Ishikawa (cell line): ENCODE measurements at regions not wholly inside any gene's neighbourhood (a gene's known extent, or its start where the extent isn't known, plus 50 kb on each side); places are given as distances from the start of the nearest gene placed in this dataset.

Source experiments
- CEBPB ChIP-seq: IDR thresholded peaks from 2 replicates; pipeline ENCODE4 v1.6.1; 2012
- CREB1 ChIP-seq: IDR thresholded peaks from 2 replicates; pipeline ENCODE4 v1.6.1; 2012; ENCODE audit warnings: low read depth
- EP300 ChIP-seq: IDR thresholded peaks from 2 replicates; pipeline ENCODE4 v1.6.1; 2012; ENCODE audit warnings: borderline replicate concordance
- NFIC ChIP-seq: IDR thresholded peaks from 2 replicates; pipeline ENCODE4 v1.6.1; 2012
- TAF1 ChIP-seq: IDR thresholded peaks from 2 replicates; pipeline ENCODE4 v1.6.1; 2012; ENCODE audit warnings: low read depth, mild to moderate bottlenecking
- TCF12 ChIP-seq: IDR thresholded peaks from 2 replicates; pipeline ENCODE4 v1.6.1; 2012; ENCODE audit warnings: low read depth
- ZBTB7A ChIP-seq: IDR thresholded peaks from 2 replicates; pipeline ENCODE4 v1.6.1; 2012; ENCODE audit warnings: low read depth
- TF ChIP-seq, protein P1 (sequence below): IDR thresholded peaks from 2 replicates; pipeline ENCODE4 v1.6.1; 2012
- TF ChIP-seq, protein P2 (sequence below): IDR thresholded peaks from 2 replicates; pipeline ENCODE4 v1.6.1; 2012

- TF ChIP-seq CEBPB, result no peak
- TF ChIP-seq ZBTB7A, result no peak
- TF ChIP-seq NFIC, result no peak
- no peak for TF ChIP-seq CREB1
- TF ChIP-seq TCF12, result no peak
- TF ChIP-seq, protein P1, sequence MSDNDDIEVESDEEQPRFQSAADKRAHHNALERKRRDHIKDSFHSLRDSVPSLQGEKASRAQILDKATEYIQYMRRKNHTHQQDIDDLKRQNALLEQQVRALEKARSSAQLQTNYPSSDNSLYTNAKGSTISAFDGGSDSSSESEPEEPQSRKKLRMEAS, result no peak
- no peak for TF ChIP-seq EP300
- no peak for TF ChIP-seq TAF1
- TF ChIP-seq, protein P2, sequence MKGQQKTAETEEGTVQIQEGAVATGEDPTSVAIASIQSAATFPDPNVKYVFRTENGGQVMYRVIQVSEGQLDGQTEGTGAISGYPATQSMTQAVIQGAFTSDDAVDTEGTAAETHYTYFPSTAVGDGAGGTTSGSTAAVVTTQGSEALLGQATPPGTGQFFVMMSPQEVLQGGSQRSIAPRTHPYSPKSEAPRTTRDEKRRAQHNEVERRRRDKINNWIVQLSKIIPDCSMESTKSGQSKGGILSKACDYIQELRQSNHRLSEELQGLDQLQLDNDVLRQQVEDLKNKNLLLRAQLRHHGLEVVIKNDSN, result no peak
Observed at GRCh38 chr12:87039536-87039935, 783.3 kb upstream of the MGAT4C start.
